Smooth muscle cell (in vitro differentiated cells): ENCODE measurements at regions not wholly inside any gene's neighbourhood (a gene's known extent, or its start where the extent isn't known, plus 50 kb on each side); places are given as distances from the start of the nearest gene placed in this dataset.

Experiments
- DNase-seq: peaks from one replicate; lab custom pipeline; 2025; ENCODE audit not compliant: unreplicated experiment; lab: John Stamatoyannopoulos, UW
- H2AFZ ChIP-seq: fragments of 200-600 bp; sonication (generic); 2 replicates; pipeline ENCODE4 v1.6.0; 2016; ENCODE audit warnings: antibody characterized with exemption, low read depth, mild to moderate bottlenecking
- H3F3A ChIP-seq: fragments of 200-600 bp; sonication (generic); 2 replicates; pipeline ENCODE4 v1.6.0; 2017; ENCODE audit warnings: antibody characterized with exemption, low read depth
- H3K27ac ChIP-seq: fragments of 200-600 bp; sonication (generic); 2 replicates; pipeline ENCODE4 v1.5.1; 2016; ENCODE audit warnings: low read depth, mild to moderate bottlenecking
- H3K27me3 ChIP-seq: fragments of 200-600 bp; sonication (generic); 2 replicates; pipeline ENCODE4 v1.6.1; 2016; ENCODE audit warnings: low read depth, mild to moderate bottlenecking
- H3K36me3 ChIP-seq: fragments of 200-600 bp; sonication (generic); 2 replicates; pipeline ENCODE4 v1.5.1; 2016; ENCODE audit warnings: low read depth
- H3K4me1 ChIP-seq: fragments of 200-600 bp; sonication (generic); 2 replicates; pipeline ENCODE4 v1.5.1; 2016; ENCODE audit warnings: low read depth
- H3K4me2 ChIP-seq: fragments of 200-600 bp; sonication (generic); 2 replicates; pipeline ENCODE4 v1.6.0; 2016; ENCODE audit warnings: mild to moderate bottlenecking
- H3K4me3 ChIP-seq: fragments of 200-600 bp; sonication (generic); 2 replicates; pipeline ENCODE4 v1.5.1; 2016; ENCODE audit warnings: mild to moderate bottlenecking
- H3K79me2 ChIP-seq: fragments of 200-600 bp; sonication (generic); 2 replicates; pipeline ENCODE4 v1.6.0; 2016; ENCODE audit warnings: low read depth, mild to moderate bottlenecking
- H3K9ac ChIP-seq: fragments of 200-600 bp; sonication (generic); 2 replicates; pipeline ENCODE4 v1.6.0; 2016; ENCODE audit warnings: low read depth
- H3K9me3 ChIP-seq: fragments of 200-600 bp; sonication (generic); replicated peaks from 2 replicates; pipeline ENCODE4 v1.5.1; 2016; ENCODE audit warnings: low read depth
- H4K20me1 ChIP-seq: fragments of 200-600 bp; sonication (generic); 2 replicates; pipeline ENCODE4 v1.6.0; 2016; ENCODE audit warnings: low read depth
- CTCF ChIP-seq: fragments of 200-600 bp; sonication (generic); IDR thresholded peaks from 2 replicates; pipeline ENCODE4 v1.5.1; 2017; ENCODE audit warnings: borderline replicate concordance, mild to moderate bottlenecking, antibody characterized with exemption; ENCODE audit not compliant: insufficient read depth, poor library complexity, severe bottlenecking
- WGBS: methylation state at CpG from one replicate; pipeline ENCODE4 v1.1.7; 2016; ENCODE audit warnings: low lambda C conversion rate; 5-methylcytosine and 5-hydroxymethylcytosine counted together

- H3K36me3 ChIP-seq = no peaks in the 10 kb centered on the region
Measured at GRCh38 chr15:79204886-79205675, 77.4 kb upstream of the ANKRD34C start.

GRCh38 chr15:79198461-79198860, 84.1 kb upstream of the ANKRD34C start:
- no peak overlapping the region for H2AFZ ChIP-seq
- WGBS = 95% methylated on average over 6 of the region's 6 CpGs
- no peaks in the 10 kb centered on the region for H3K9me3 ChIP-seq
- H4K20me1 ChIP-seq = no peaks in the 10 kb centered on the region
- no peak overlapping the region for H3K4me3 ChIP-seq
- no peaks in the 10 kb centered on the region for H3K79me2 ChIP-seq
- H3K27me3 ChIP-seq = peaks cover 11% of the 10 kb centered on the region
- no peaks in the 10 kb centered on the region for H3F3A ChIP-seq
- no peaks in the 10 kb centered on the region for H3K4me1 ChIP-seq
- no peak for DNase-seq
- H3K36me3 ChIP-seq = no peaks in the 10 kb centered on the region
- no peak overlapping the region for H3K9ac ChIP-seq
- TF ChIP-seq CTCF = no peak
- no peak overlapping the region for H3K4me2 ChIP-seq
- H3K27ac ChIP-seq = no peak overlapping the region

More at GRCh38 chr15:79204886-79205675, 77.4 kb upstream of the ANKRD34C start:
- peaks cover 8% of the 10 kb centered on the region for H3K4me1 ChIP-seq
- H3K27ac ChIP-seq = no peak overlapping the region
- no peaks in the 10 kb centered on the region for H3F3A ChIP-seq
- H3K79me2 ChIP-seq = no peaks in the 10 kb centered on the region
- H3K4me2 ChIP-seq = no peak overlapping the region
- 80% methylated on average over 16 of the region's 16 CpGs for WGBS
- no peak for TF ChIP-seq CTCF
- H3K27me3 ChIP-seq = peaks cover 24% of the 10 kb centered on the region
- no peaks in the 10 kb centered on the region for H4K20me1 ChIP-seq
- no peak overlapping the region for H2AFZ ChIP-seq
- DNase-seq = no peak
- no peak overlapping the region for H3K4me3 ChIP-seq
- no peaks in the 10 kb centered on the region for H3K9me3 ChIP-seq
- no peak overlapping the region for H3K9ac ChIP-seq

GRCh38 chr15:79197285-79197684, 85.2 kb upstream of the ANKRD34C start:
- no peaks in the 10 kb centered on the region for H4K20me1 ChIP-seq
- no peak overlapping the region for H3K9ac ChIP-seq
- H3K9me3 ChIP-seq = no peaks in the 10 kb centered on the region
- H3F3A ChIP-seq = no peaks in the 10 kb centered on the region
- H3K4me1 ChIP-seq = no peaks in the 10 kb centered on the region
- no peak overlapping the region for H3K4me2 ChIP-seq
- no peak overlapping the region for H3K4me3 ChIP-seq
- H3K27me3 ChIP-seq = peaks cover 11% of the 10 kb centered on the region
- no peaks in the 10 kb centered on the region for H3K79me2 ChIP-seq
- WGBS = 49% methylated on average over 7 of the region's 7 CpGs
- no peak for DNase-seq
- no peak overlapping the region for H3K27ac ChIP-seq
- no peaks in the 10 kb centered on the region for H3K36me3 ChIP-seq
- no peak overlapping the region for H2AFZ ChIP-seq
- no peak for TF ChIP-seq CTCF

GRCh38 chr15:79195802-79196201, 86.7 kb upstream of the ANKRD34C start:
- Histone ChIP-seq H3K9me3 (no peaks in the 10 kb centered on the region), H3F3A (no peaks in the 10 kb centered on the region), H4K20me1 (no peaks in the 10 kb centered on the region), H3K4me3 (no peak overlapping the region), H3K36me3 (no peaks in the 10 kb centered on the region), H3K27me3 (peaks cover 11% of the 10 kb centered on the region), H3K9ac (no peak overlapping the region), H3K79me2 (no peaks in the 10 kb centered on the region), H2AFZ (no peak overlapping the region), H3K4me1 (peaks cover 4% of the 10 kb centered on the region), H3K4me2 (no peak overlapping the region), H3K27ac (no peak overlapping the region)
- no peak for DNase-seq
- TF ChIP-seq CTCF = no peak
- 85% methylated on average over 5 of the region's 5 CpGs for WGBS
